ENCODE measurements at regions not wholly inside any gene's neighbourhood (a gene's known extent, or its start where the extent isn't known, plus 50 kb on each side); places are given as distances from the start of the nearest gene placed in this dataset.

DNA sequence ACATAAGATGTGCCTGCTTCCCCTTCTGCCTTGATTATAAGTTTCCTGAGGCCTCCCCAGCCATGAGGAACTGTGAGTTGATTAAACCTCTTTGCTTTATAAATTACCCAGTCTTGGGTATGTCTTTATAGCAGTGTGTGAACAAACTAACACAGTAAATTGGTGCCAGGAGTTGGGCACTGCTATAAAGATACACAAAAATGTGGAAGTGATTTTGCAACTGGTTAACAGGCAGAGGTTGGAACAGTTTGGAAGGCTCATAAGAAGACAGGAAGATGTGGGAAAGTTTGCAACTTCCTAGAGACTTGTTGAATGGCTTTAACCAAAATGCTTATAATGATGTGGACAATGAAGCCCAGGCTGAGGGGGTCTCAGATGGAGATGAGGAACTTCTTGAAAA is 264.1 kb downstream of the DACT1 start:
- no peaks in the 10 kb centered on the region for H3F3A ChIP-seq (ENCODE audit: control insufficient read depth, insufficient read depth)
- H3K4me3 ChIP-seq (ENCODE audit: low read length), result no peak overlapping the region
- no peaks in the 10 kb centered on the region for H3K79me2 ChIP-seq (ENCODE audit: control insufficient read depth, low read length)
- H3K9me2 ChIP-seq (replicated peaks; ENCODE audit: control insufficient read depth, low read length), result no peaks in the 10 kb centered on the region
- no peak overlapping the region for H3K27ac ChIP-seq (ENCODE audit: low read depth, low read length)
- H3K36me3 ChIP-seq (ENCODE audit: control insufficient read depth, low read length), result no peaks in the 10 kb centered on the region
- H3K9me3 ChIP-seq (ENCODE audit: control insufficient read depth, insufficient read depth, low read length), result no peaks in the 10 kb centered on the region
- H3K4me2 ChIP-seq (ENCODE audit: low read length), result no peak overlapping the region
- TF ChIP-seq EZH2phosphoT487 (IDR thresholded peaks at IDR 0.05; ENCODE audit: borderline replicate concordance, low read length), result no peak
- no peak for TF ChIP-seq CTCF (IDR thresholded peaks at IDR 0.05; ENCODE audit: low read depth, low read length, poor library complexity, severe bottlenecking)
- no peaks in the 10 kb centered on the region for H3K27me3 ChIP-seq (ENCODE audit: control insufficient read depth, low read length)
- H3K4me1 ChIP-seq (ENCODE audit: control insufficient read depth, low read length), result no peaks in the 10 kb centered on the region
- H4K20me1 ChIP-seq (ENCODE audit: control insufficient read depth, insufficient read depth, low read depth, low read length), result no peaks in the 10 kb centered on the region

DNA sequence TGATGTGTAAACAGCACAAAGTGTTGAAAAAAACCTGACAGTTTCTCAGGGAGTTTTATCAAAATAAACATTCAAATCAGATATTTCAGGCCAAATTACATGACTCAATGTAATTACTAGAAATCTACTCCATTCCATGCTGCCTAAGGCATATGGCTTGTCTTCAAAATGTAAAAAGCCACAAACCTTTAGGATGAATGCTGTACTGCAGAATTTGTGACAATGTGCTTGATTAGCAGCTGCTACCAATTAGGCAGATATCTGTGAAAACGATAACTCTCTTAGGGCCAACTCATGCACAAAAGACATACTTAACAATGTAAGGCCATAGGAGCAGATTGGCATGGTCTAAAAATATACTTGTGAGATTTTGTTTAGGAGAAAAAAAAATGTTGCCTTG is 267.0 kb downstream of the DACT1 start:
- no peaks in the 10 kb centered on the region for H3K36me3 ChIP-seq (ENCODE audit: control insufficient read depth, low read length)
- H3K79me2 ChIP-seq (ENCODE audit: control insufficient read depth, low read length), result no peaks in the 10 kb centered on the region
- H3K4me1 ChIP-seq (ENCODE audit: control insufficient read depth, low read length), result no peaks in the 10 kb centered on the region
- H3K4me3 ChIP-seq (ENCODE audit: low read length), result no peak overlapping the region
- H3K4me2 ChIP-seq (ENCODE audit: low read length), result no peak overlapping the region
- TF ChIP-seq EZH2phosphoT487 (IDR thresholded peaks at IDR 0.05; ENCODE audit: borderline replicate concordance, low read length) (no peak), CTCF (IDR thresholded peaks at IDR 0.05; ENCODE audit: low read depth, low read length, poor library complexity, severe bottlenecking) (no peak)
- no peak overlapping the region for H3K27ac ChIP-seq (ENCODE audit: low read depth, low read length)
- H3K9me2 ChIP-seq (replicated peaks; ENCODE audit: control insufficient read depth, low read length), result no peaks in the 10 kb centered on the region
- H3F3A ChIP-seq (ENCODE audit: control insufficient read depth, insufficient read depth), result no peaks in the 10 kb centered on the region
- H4K20me1 ChIP-seq (ENCODE audit: control insufficient read depth, insufficient read depth, low read depth, low read length), result no peaks in the 10 kb centered on the region
- H3K9me3 ChIP-seq (ENCODE audit: control insufficient read depth, insufficient read depth, low read length), result no peaks in the 10 kb centered on the region
- H3K27me3 ChIP-seq (ENCODE audit: control insufficient read depth, low read length), result no peaks in the 10 kb centered on the region

DNA sequence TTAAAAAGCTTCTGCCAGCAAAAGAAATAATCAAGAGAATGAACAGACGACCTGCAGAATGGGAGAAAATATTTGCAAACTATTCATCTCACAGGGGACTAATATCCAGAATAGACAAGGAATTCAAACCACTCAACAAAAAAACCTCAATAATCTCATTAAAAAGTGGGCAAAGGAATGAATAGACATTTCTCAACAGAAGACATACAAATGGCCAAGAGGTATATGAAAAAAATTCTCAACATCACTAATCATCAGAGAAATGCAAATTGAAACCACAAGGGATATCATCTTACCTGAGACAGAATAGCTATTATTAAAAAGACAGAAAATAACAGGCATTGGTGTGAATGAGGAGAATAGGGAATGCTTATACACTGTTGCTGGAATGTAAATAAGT is 270.0 kb downstream of the DACT1 start:
- TF ChIP-seq CTCF (IDR thresholded peaks at IDR 0.05; ENCODE audit: low read depth, low read length, poor library complexity, severe bottlenecking) (no peak), EZH2phosphoT487 (IDR thresholded peaks at IDR 0.05; ENCODE audit: borderline replicate concordance, low read length) (no peak)
- no peaks in the 10 kb centered on the region for H3F3A ChIP-seq (ENCODE audit: control insufficient read depth, insufficient read depth)
- no peaks in the 10 kb centered on the region; the same call in 1 of the 2 replicates for H3K9me2 ChIP-seq (replicated peaks; ENCODE audit: control insufficient read depth, low read length)
- H3K27me3 ChIP-seq (ENCODE audit: control insufficient read depth, low read length), result no peaks in the 10 kb centered on the region
- H3K9me3 ChIP-seq (ENCODE audit: control insufficient read depth, insufficient read depth, low read length), result no peaks in the 10 kb centered on the region
- H3K4me2 ChIP-seq (ENCODE audit: low read length), result no peak overlapping the region
- H3K4me3 ChIP-seq (ENCODE audit: low read length), result no peak overlapping the region
- H3K36me3 ChIP-seq (ENCODE audit: control insufficient read depth, low read length), result no peaks in the 10 kb centered on the region
- no peaks in the 10 kb centered on the region for H3K4me1 ChIP-seq (ENCODE audit: control insufficient read depth, low read length)
- H4K20me1 ChIP-seq (ENCODE audit: control insufficient read depth, insufficient read depth, low read depth, low read length), result no peaks in the 10 kb centered on the region
- H3K79me2 ChIP-seq (ENCODE audit: control insufficient read depth, low read length), result no peaks in the 10 kb centered on the region
- H3K27ac ChIP-seq (ENCODE audit: low read depth, low read length), result no peak overlapping the region

DNA sequence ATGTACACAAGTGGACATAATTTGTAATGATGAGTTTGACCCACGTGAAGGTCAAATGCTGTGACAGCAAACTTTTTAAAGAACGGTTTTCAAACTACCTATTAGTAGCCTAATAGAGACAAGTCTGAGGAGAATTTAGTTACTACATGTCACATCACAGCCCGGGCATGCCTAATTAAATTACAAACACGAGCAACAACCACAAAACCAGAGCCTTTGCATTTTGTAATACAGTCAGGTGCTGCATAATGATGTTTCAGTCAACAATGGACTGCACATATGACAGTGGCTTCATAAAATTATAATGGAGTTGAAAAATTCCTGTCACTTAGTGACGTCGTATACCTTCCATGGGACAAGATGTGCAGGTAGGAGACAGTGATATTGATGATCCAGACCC is 274.5 kb downstream of the DACT1 start:
- Histone ChIP-seq H3K9me2 (replicated peaks; ENCODE audit: control insufficient read depth, low read length) (no peaks in the 10 kb centered on the region; the same call in 1 of the 2 replicates), H3K9me3 (ENCODE audit: control insufficient read depth, insufficient read depth, low read length) (no peaks in the 10 kb centered on the region), H3K4me3 (ENCODE audit: low read length) (no peak overlapping the region), H4K20me1 (ENCODE audit: control insufficient read depth, insufficient read depth, low read depth, low read length) (no peaks in the 10 kb centered on the region), H3K4me2 (ENCODE audit: low read length) (no peak overlapping the region), H3K79me2 (ENCODE audit: control insufficient read depth, low read length) (no peaks in the 10 kb centered on the region), H3K27ac (ENCODE audit: low read depth, low read length) (no peak overlapping the region), H3K36me3 (ENCODE audit: control insufficient read depth, low read length) (no peaks in the 10 kb centered on the region), H3F3A (ENCODE audit: control insufficient read depth, insufficient read depth) (no peaks in the 10 kb centered on the region), H3K4me1 (ENCODE audit: control insufficient read depth, low read length) (no peaks in the 10 kb centered on the region), H3K27me3 (ENCODE audit: control insufficient read depth, low read length) (peaks cover 6% of the 10 kb centered on the region; the same call in 1 of the 2 replicates)
- TF ChIP-seq EZH2phosphoT487 (IDR thresholded peaks at IDR 0.05; ENCODE audit: borderline replicate concordance, low read length) (no peak), CTCF (IDR thresholded peaks at IDR 0.05; ENCODE audit: low read depth, low read length, poor library complexity, severe bottlenecking) (no peak)

Data from DOHH2 (cell line).